ENCODE measurements at regions not wholly inside any gene's neighbourhood (a gene's known extent, or its start where the extent isn't known, plus 50 kb on each side); places are given as distances from the start of the nearest gene placed in this dataset.

DNA sequence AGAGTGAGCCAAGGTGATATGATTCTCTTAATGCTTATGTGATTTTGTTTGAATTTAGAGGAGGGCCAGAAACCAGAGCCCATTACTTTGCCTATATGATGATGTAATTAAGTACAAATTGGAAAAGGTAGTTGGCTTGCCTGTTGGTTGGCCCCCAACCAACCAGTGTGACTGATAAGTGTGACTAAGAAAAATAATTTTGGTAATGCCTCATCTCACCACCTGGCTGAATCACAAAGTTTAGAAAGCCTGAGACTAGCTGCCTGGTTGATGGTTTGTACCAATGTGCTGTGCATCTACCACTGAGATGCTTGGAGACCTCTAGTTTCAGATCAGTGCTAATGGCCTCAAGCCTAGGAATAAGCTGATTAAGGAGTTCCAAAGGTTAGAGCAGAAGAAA lies 338.7 kb downstream of the CDH2 start:
- H3K23me2 ChIP-seq (ENCODE audit: insufficient read length, low read depth, low read length, poor library complexity, severe bottlenecking) = no peaks in the 10 kb centered on the region
- H3K4ac ChIP-seq (ENCODE audit: low read depth, low read length) = no peak overlapping the region
- Mint-ChIP-seq H3K27me3 (ENCODE audit: low read depth) (no peaks in the 10 kb centered on the region), H3K4me3 (no peak overlapping the region), H3K4me1 (peaks cover 0 to 4% of the 10 kb centered on the region in 2 experiments; a peak in 1 of 4 replicates), H3K9me3 (no peaks in the 10 kb centered on the region), H3K36me3 (ENCODE audit: insufficient read depth in 1 of 3, low read depth in 3 of 3) (no peaks in the 10 kb centered on the region), H3K27ac (no peak overlapping the region)
- H2BK120ac ChIP-seq (ENCODE audit: low read depth, low read length, poor library complexity, severe bottlenecking) = no peak overlapping the region
- DNase-seq = no peak
- H3K9me3 ChIP-seq (ENCODE audit: control insufficient read depth, low read depth, low read length) = no peaks in the 10 kb centered on the region
- H3K56ac ChIP-seq (ENCODE audit: insufficient read length, low read depth, low read length) = no peak overlapping the region
- no peak overlapping the region for H2BK5ac ChIP-seq (ENCODE audit: insufficient read length, low read length)
- no peak overlapping the region for H3K23ac ChIP-seq (ENCODE audit: insufficient read length, low read depth, low read length)
- H2BK12ac ChIP-seq (ENCODE audit: insufficient read length, low read depth, low read length) = no peak overlapping the region
- H3K27me3 ChIP-seq (ENCODE audit: insufficient read depth, low read length) = no peaks in the 10 kb centered on the region
- no peak overlapping the region for H3T11ph ChIP-seq (ENCODE audit: low read length)
- TF ChIP-seq, protein P1, sequence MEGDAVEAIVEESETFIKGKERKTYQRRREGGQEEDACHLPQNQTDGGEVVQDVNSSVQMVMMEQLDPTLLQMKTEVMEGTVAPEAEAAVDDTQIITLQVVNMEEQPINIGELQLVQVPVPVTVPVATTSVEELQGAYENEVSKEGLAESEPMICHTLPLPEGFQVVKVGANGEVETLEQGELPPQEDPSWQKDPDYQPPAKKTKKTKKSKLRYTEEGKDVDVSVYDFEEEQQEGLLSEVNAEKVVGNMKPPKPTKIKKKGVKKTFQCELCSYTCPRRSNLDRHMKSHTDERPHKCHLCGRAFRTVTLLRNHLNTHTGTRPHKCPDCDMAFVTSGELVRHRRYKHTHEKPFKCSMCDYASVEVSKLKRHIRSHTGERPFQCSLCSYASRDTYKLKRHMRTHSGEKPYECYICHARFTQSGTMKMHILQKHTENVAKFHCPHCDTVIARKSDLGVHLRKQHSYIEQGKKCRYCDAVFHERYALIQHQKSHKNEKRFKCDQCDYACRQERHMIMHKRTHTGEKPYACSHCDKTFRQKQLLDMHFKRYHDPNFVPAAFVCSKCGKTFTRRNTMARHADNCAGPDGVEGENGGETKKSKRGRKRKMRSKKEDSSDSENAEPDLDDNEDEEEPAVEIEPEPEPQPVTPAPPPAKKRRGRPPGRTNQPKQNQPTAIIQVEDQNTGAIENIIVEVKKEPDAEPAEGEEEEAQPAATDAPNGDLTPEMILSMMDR (conservative IDR thresholded peaks at IDR 0.05) = no peak
- H3K14ac ChIP-seq (ENCODE audit: insufficient read depth, low read length) = no peak overlapping the region
- no peak overlapping the region for H2AK5ac ChIP-seq (ENCODE audit: insufficient read length, low read length)
- H2AFZ ChIP-seq (ENCODE audit: low read length) = no peak overlapping the region
- no peak overlapping the region for H3K27ac ChIP-seq (ENCODE audit: insufficient read length, low read depth, low read length)
- no peak overlapping the region for H4K8ac ChIP-seq (replicated peaks; ENCODE audit: insufficient read length, low read depth, low read length)
- H2BK20ac ChIP-seq (ENCODE audit: low read depth, low read length, poor library complexity, severe bottlenecking) = no peak overlapping the region
- no peaks in the 10 kb centered on the region for H3K79me1 ChIP-seq (ENCODE audit: insufficient read depth, low read depth, low read length, poor library complexity, severe bottlenecking)
- H2BK15ac ChIP-seq (ENCODE audit: low read depth, low read length) = no peak overlapping the region
- H3K4me2 ChIP-seq (ENCODE audit: insufficient read depth, insufficient read length, low read length) = no peak overlapping the region
- H4K91ac ChIP-seq (ENCODE audit: insufficient read length, low read depth, low read length) = no peak overlapping the region
- no peak overlapping the region for H4K5ac ChIP-seq (ENCODE audit: insufficient read length, low read depth, low read length)
- H3K79me2 ChIP-seq (ENCODE audit: insufficient read depth, low read length) = no peaks in the 10 kb centered on the region
- no peaks in the 10 kb centered on the region for H4K20me1 ChIP-seq (ENCODE audit: control insufficient read depth, insufficient read depth, insufficient read length)
- no peak overlapping the region for H3K18ac ChIP-seq (ENCODE audit: insufficient read length, low read depth, low read length)
- H3K4me1 ChIP-seq (ENCODE audit: insufficient read depth, low read length) = no peaks in the 10 kb centered on the region
- no peak overlapping the region for H3K9ac ChIP-seq (ENCODE audit: extremely low read depth, insufficient read length, low read length)
